ENCODE measurements at regions not wholly inside any gene's neighbourhood (a gene's known extent, or its start where the extent isn't known, plus 50 kb on each side); places are given as distances from the start of the nearest gene placed in this dataset.
"Not testable (repeated sequence)": the region's sequence is repeated elsewhere in the genome, so short reads cannot be mapped to it uniquely, and the experiment has no call there.

- H3K27ac Mint-ChIP-seq; H3K9me3 Mint-ChIP-seq; CTCF ChIA-PET; H3K4me1 Mint-ChIP-seq; H3K4me3 Mint-ChIP-seq; POLR2A ChIA-PET; DNase-seq; H3K27me3 Mint-ChIP-seq; H3K36me3 Mint-ChIP-seq (ENCODE audit: low read depth): not testable (repeated sequence)
These were observed 120.6 kb upstream of the ZSCAN2 start for GRCh38 chr15:84480174-84480681.

GRCh38 chr15:84483859-84484258 is 117.0 kb upstream of the ZSCAN2 start:
- H3K27me3 Mint-ChIP-seq; H3K9me3 Mint-ChIP-seq; DNase-seq; H3K4me1 Mint-ChIP-seq; H3K27ac Mint-ChIP-seq; H3K4me3 Mint-ChIP-seq; POLR2A ChIA-PET; H3K36me3 Mint-ChIP-seq (ENCODE audit: low read depth); CTCF ChIA-PET: not testable (repeated sequence)

- H3K9me3 Mint-ChIP-seq; CTCF ChIA-PET; POLR2A ChIA-PET; H3K27me3 Mint-ChIP-seq; H3K36me3 Mint-ChIP-seq (ENCODE audit: low read depth); H3K27ac Mint-ChIP-seq; H3K4me3 Mint-ChIP-seq; H3K4me1 Mint-ChIP-seq: not testable (repeated sequence)
- peak; percentile 34 for DNase-seq
These were observed 100.5 kb upstream of the ZSCAN2 start for GRCh38 chr15:84500165-84500889.

- H3K27me3 Mint-ChIP-seq; H3K9me3 Mint-ChIP-seq; H3K36me3 Mint-ChIP-seq (ENCODE audit: low read depth); H3K27ac Mint-ChIP-seq; CTCF ChIA-PET; H3K4me1 Mint-ChIP-seq; DNase-seq; POLR2A ChIA-PET; H3K4me3 Mint-ChIP-seq: not testable (repeated sequence)
These were observed 97.7 kb upstream of the ZSCAN2 start for GRCh38 chr15:84503101-84503500.

- H3K4me3 Mint-ChIP-seq; POLR2A ChIA-PET; H3K9me3 Mint-ChIP-seq; H3K27ac Mint-ChIP-seq; H3K36me3 Mint-ChIP-seq (ENCODE audit: low read depth); H3K27me3 Mint-ChIP-seq; H3K4me1 Mint-ChIP-seq; CTCF ChIA-PET; DNase-seq: not testable (repeated sequence)
These were observed 95.3 kb upstream of the ZSCAN2 start for GRCh38 chr15:84505552-84505951.

GRCh38 chr15:84512324-84512723 is 88.5 kb upstream of the ZSCAN2 start:
- H3K4me3 Mint-ChIP-seq; H3K27me3 Mint-ChIP-seq; H3K9me3 Mint-ChIP-seq; CTCF ChIA-PET; POLR2A ChIA-PET; H3K36me3 Mint-ChIP-seq (ENCODE audit: low read depth); DNase-seq; H3K27ac Mint-ChIP-seq; H3K4me1 Mint-ChIP-seq: not testable (repeated sequence)

- H3K9me3 Mint-ChIP-seq, result not testable (repeated sequence)
These were observed 84.0 kb upstream of the ZSCAN2 start for GRCh38 chr15:84516773-84517172.

GRCh38 chr15:84525491-84526344 is 75.1 kb upstream of the ZSCAN2 start:
- POLR2A ChIA-PET, H3K4me3 Mint-ChIP-seq, H3K9me3 Mint-ChIP-seq, H3K4me1 Mint-ChIP-seq, H3K27me3 Mint-ChIP-seq, CTCF ChIA-PET: not testable (repeated sequence)
- peak; percentile 19 for DNase-seq
- Mint-ChIP-seq H3K36me3 (ENCODE audit: low read depth) (peaks cover 23% of the 10 kb centered on the region), H3K27ac (peak overlapping the region; percentile 64)

More at GRCh38 chr15:84516773-84517172, 84.0 kb upstream of the ZSCAN2 start:
- POLR2A ChIA-PET; H3K27me3 Mint-ChIP-seq; H3K4me3 Mint-ChIP-seq; H3K27ac Mint-ChIP-seq; DNase-seq; CTCF ChIA-PET; H3K4me1 Mint-ChIP-seq; H3K36me3 Mint-ChIP-seq (ENCODE audit: low read depth): not testable (repeated sequence)

- H3K9me3 Mint-ChIP-seq, POLR2A ChIA-PET, H3K27ac Mint-ChIP-seq, DNase-seq, H3K4me3 Mint-ChIP-seq, H3K27me3 Mint-ChIP-seq: not testable (repeated sequence)
- CTCF ChIA-PET, result interaction anchor here (0.6 kb wide), 1 partner anchor 33 kb away, joined by 3 read pairs; no protein-coding TSS in a partner anchor
- H3K36me3 Mint-ChIP-seq (ENCODE audit: low read depth), result peaks cover 27% of the 10 kb centered on the region
- H3K4me1 Mint-ChIP-seq, result peaks cover 21% of the 10 kb centered on the region
These were observed 70.1 kb upstream of the ZSCAN2 start for GRCh38 chr15:84530751-84531150.

- H3K9me3 Mint-ChIP-seq, H3K27me3 Mint-ChIP-seq, DNase-seq, H3K4me3 Mint-ChIP-seq, POLR2A ChIA-PET, H3K27ac Mint-ChIP-seq: not testable (repeated sequence)
- Mint-ChIP-seq H3K4me1 (peaks cover 19% of the 10 kb centered on the region), H3K36me3 (ENCODE audit: low read depth) (peaks cover 31% of the 10 kb centered on the region)
- CTCF ChIA-PET, result interaction anchor here (0.6 kb wide), 1 partner anchor 32 kb away, joined by 3 read pairs; no protein-coding TSS in a partner anchor
These were observed 69.6 kb upstream of the ZSCAN2 start for GRCh38 chr15:84531223-84531622.

- Mint-ChIP-seq H3K36me3 (ENCODE audit: low read depth) (peaks cover 35% of the 10 kb centered on the region), H3K4me1 (peaks cover 17% of the 10 kb centered on the region)
- POLR2A ChIA-PET, H3K4me3 Mint-ChIP-seq, H3K9me3 Mint-ChIP-seq, H3K27me3 Mint-ChIP-seq, CTCF ChIA-PET, DNase-seq, H3K27ac Mint-ChIP-seq: not testable (repeated sequence)
These were observed 69.0 kb upstream of the ZSCAN2 start for GRCh38 chr15:84531709-84532367.

- H3K4me3 Mint-ChIP-seq, H3K9me3 Mint-ChIP-seq, POLR2A ChIA-PET, DNase-seq, H3K27ac Mint-ChIP-seq, H3K27me3 Mint-ChIP-seq: not testable (repeated sequence)
- Mint-ChIP-seq H3K4me1 (peaks cover 17% of the 10 kb centered on the region), H3K36me3 (ENCODE audit: low read depth) (peaks cover 32% of the 10 kb centered on the region)
- CTCF ChIA-PET, result interaction anchor here (0.7 kb wide), 1 partner anchor 75 kb away, joined by 3 read pairs; no protein-coding TSS in a partner anchor
These were observed 67.1 kb upstream of the ZSCAN2 start for GRCh38 chr15:84533705-84534104.

- POLR2A ChIA-PET, DNase-seq, H3K4me3 Mint-ChIP-seq, CTCF ChIA-PET, H3K27ac Mint-ChIP-seq, H3K27me3 Mint-ChIP-seq, H3K9me3 Mint-ChIP-seq: not testable (repeated sequence)
- H3K4me1 Mint-ChIP-seq, result peaks cover 17% of the 10 kb centered on the region
- peaks cover 26% of the 10 kb centered on the region for H3K36me3 Mint-ChIP-seq (ENCODE audit: low read depth)
These were observed 66.1 kb upstream of the ZSCAN2 start for GRCh38 chr15:84534561-84535235.
